Lung (tissue), 11 donors: ENCODE measurements at regions not wholly inside any gene's neighbourhood (a gene's known extent, or its start where the extent isn't known, plus 50 kb on each side); places are given as distances from the start of the nearest gene placed in this dataset.

Experiments used
- ATAC-seq: fragments of 200-7000 bp; cut with Tn5 transposase; one replicate; pipeline ENCODE4 v1.9.1; 2020; ENCODE audit warnings: moderate number of reproducible peaks; ENCODE audit not compliant: insufficient read depth, low FRiP score
- DNase-seq, 3 donors: peaks; one replicate each; pipeline ENCODE4 v3.0.0-alpha.2; 2013 to 2017
- H3K27ac ChIP-seq, 2 donors: one replicate each; pipeline ENCODE4 v1.5.1; 2013; ENCODE audit warnings: mild to moderate bottlenecking in 2 of 2, moderate library complexity in 2 of 2, control low read depth in 1 of 2, inconsistent platforms in 1 of 2, low read depth in 1 of 2, low read length in 1 of 2
- H3K27me3 ChIP-seq, 3 donors: one replicate each; pipeline ENCODE4 v1.5.1; 2013; ENCODE audit warnings: low read length in 2 of 3; ENCODE audit not compliant: control insufficient read depth in 3 of 3, insufficient read depth in 3 of 3
- H3K36me3 ChIP-seq, 4 donors: one replicate each; pipeline ENCODE4 v1.5.1; 2013; ENCODE audit warnings: low read length in 4 of 4, mild to moderate bottlenecking in 1 of 4, moderate library complexity in 1 of 4; ENCODE audit not compliant: control insufficient read depth in 4 of 4, insufficient read depth in 4 of 4
- H3K4me1 ChIP-seq, 5 donors: one replicate each; pipeline ENCODE4 v1.5.1; 2013; ENCODE audit warnings: low read length in 5 of 5, mild to moderate bottlenecking in 2 of 5, moderate library complexity in 1 of 5; ENCODE audit not compliant: control insufficient read depth in 5 of 5, insufficient read depth in 5 of 5
- H3K4me3 ChIP-seq: one replicate; pipeline ENCODE4 v1.5.1; 2013; ENCODE audit warnings: mild to moderate bottlenecking, control low read depth, moderate library complexity
- H3K9ac ChIP-seq, 2 donors: one replicate each; pipeline ENCODE4 v1.5.1; 2013; ENCODE audit warnings: low read length in 2 of 2, control low read depth in 1 of 2; ENCODE audit not compliant: insufficient read depth in 1 of 2
- H3K9me3 ChIP-seq, 4 donors: one replicate each; pipeline ENCODE4 v1.5.1; 2013; ENCODE audit warnings: low read length in 3 of 4, mild to moderate bottlenecking in 1 of 4, moderate library complexity in 1 of 4; ENCODE audit not compliant: control insufficient read depth in 4 of 4, insufficient read depth in 3 of 4
- CTCF ChIP-seq: IDR thresholded peaks from 2 replicates; pipeline ENCODE4 v1.5.1; 2012; ENCODE audit warnings: mild to moderate bottlenecking; ENCODE audit errors: control extremely low read depth, extremely low read depth
- WGBS, 2 donors: extraction: QIAGEN DNeasy Blood & Tissue Kit; methylation state at CpG; one replicate each; pipeline ENCODE4 v1.1.7; 2013; 5-methylcytosine and 5-hydroxymethylcytosine counted together
- donor health status: control.
- donor health status: control.
- donor health status: Bipolar disorder and iron deficiency.
- donor health status: healthy.
- donor health status: DM: yes; HTN: yes; CAD: no.

- no peak for TF ChIP-seq CTCF
- Histone ChIP-seq H3K4me3 (no peak overlapping the region), H3K9me3 (peaks cover 0 to 2% (median 0%) of the 10 kb centered on the region in 4 donors), H3K9ac (no peak overlapping the region), H3K27ac (no peak overlapping the region), H3K4me1 (peaks cover 0 to 3% (median 0%) of the 10 kb centered on the region in 5 donors), H3K27me3 (no peaks in the 10 kb centered on the region), H3K36me3 (no peaks in the 10 kb centered on the region)
- ATAC-seq (no peak), DNase-seq (no peak)
- 68 to 81% methylated on average over 2 of the region's 2 CpGs for WGBS, 2 donors
Observed at GRCh38 chr3:147655236-147655635, 246.1 kb downstream of the ZIC1 start.

GRCh38 chr3:147656023-147656422 is 246.9 kb downstream of the ZIC1 start:
- no peak for DNase-seq
- no peak for ATAC-seq
- Histone ChIP-seq H3K9ac (no peak overlapping the region), H3K36me3 (no peaks in the 10 kb centered on the region), H3K9me3 (peaks cover 0 to 2% (median 0%) of the 10 kb centered on the region in 4 donors), H3K27ac (no peak overlapping the region), H3K4me1 (peaks cover 0 to 3% (median 0%) of the 10 kb centered on the region in 5 donors), H3K27me3 (no peaks in the 10 kb centered on the region), H3K4me3 (no peak overlapping the region)
- TF ChIP-seq CTCF, result no peak
- WGBS, 2 donors, result 62 to 64% methylated on average over 2 of the region's 2 CpGs

GRCh38 chr3:147661916-147662315 is 252.8 kb downstream of the ZIC1 start:
- WGBS, 2 donors, result 68 to 82% methylated on average over 3 of the region's 3 CpGs
- no peak overlapping the region for H3K9ac ChIP-seq
- no peak overlapping the region for H3K27ac ChIP-seq
- no peaks in the 10 kb centered on the region for H3K9me3 ChIP-seq
- H3K4me3 ChIP-seq, result no peak overlapping the region
- no peaks in the 10 kb centered on the region for H3K4me1 ChIP-seq
- no peak for TF ChIP-seq CTCF
- no peak for ATAC-seq
- no peak for DNase-seq
- no peaks in the 10 kb centered on the region for H3K27me3 ChIP-seq
- H3K36me3 ChIP-seq, result no peaks in the 10 kb centered on the region

GRCh38 chr3:147662705-147663104 is 253.5 kb downstream of the ZIC1 start:
- 82 to 86% methylated on average over 1 of the region's 1 CpG for WGBS, 2 donors
- H3K27me3 ChIP-seq, result no peaks in the 10 kb centered on the region

More at GRCh38 chr3:147662705-147663104, 253.5 kb downstream of the ZIC1 start:
- Histone ChIP-seq H3K4me3 (no peak overlapping the region), H3K36me3 (no peaks in the 10 kb centered on the region), H3K4me1 (no peaks in the 10 kb centered on the region), H3K27ac (no peak overlapping the region), H3K9me3 (no peaks in the 10 kb centered on the region), H3K9ac (no peak overlapping the region)
- no peak for TF ChIP-seq CTCF
- ATAC-seq (no peak), DNase-seq (no peak)
